ENCODE measurements at regions not wholly inside any gene's neighbourhood (a gene's known extent, or its start where the extent isn't known, plus 50 kb on each side); places are given as distances from the start of the nearest gene placed in this dataset.

- Mint-ChIP-seq H3K36me3 (no peaks in the 10 kb centered on the region), H3K4me3 (no peak overlapping the region), H3K4me1 (no peaks in the 10 kb centered on the region), H3K27me3 (ENCODE audit: low read depth in 3 of 3) (no peaks in the 10 kb centered on the region), H3K27ac (no peak overlapping the region), H3K9me3 (peaks cover 0 to 8% (median 2%) of the 10 kb centered on the region in 7 donors)
- Histone ChIP-seq H3K4me2 (replicated peaks; ENCODE audit: extremely low read depth, low read length, poor library complexity, severe bottlenecking) (no peak overlapping the region), H3K27me3 (ENCODE audit: control insufficient read depth in 2 of 2, insufficient read depth in 2 of 2, low read length in 2 of 2) (no peaks in the 10 kb centered on the region), H3K9ac (ENCODE audit: insufficient read depth, low read length, poor library complexity, severe bottlenecking) (no peak overlapping the region), H3K27ac (ENCODE audit: low read depth in 1 of 2, low read length in 2 of 2) (no peak overlapping the region), H3K4me3 (replicated peaks in 1 of 3; ENCODE audit: low read depth in 2 of 3, low read length in 3 of 3) (no peak overlapping the region), H3K4me1 (ENCODE audit: control insufficient read depth in 1 of 2, insufficient read depth in 2 of 2, low read length in 2 of 2) (no peaks in the 10 kb centered on the region), H4K20me1 (ENCODE audit: insufficient read depth, low read length) (no peaks in the 10 kb centered on the region), H3K79me2 (ENCODE audit: insufficient read depth, low read length) (no peaks in the 10 kb centered on the region), H3K36me3 (replicated peaks in 1 of 2; ENCODE audit: control insufficient read depth in 1 of 2, insufficient read depth in 2 of 2, low read length in 2 of 2) (no peaks in the 10 kb centered on the region), H3K9me3 (replicated peaks in 1 of 2; ENCODE audit: control insufficient read depth in 1 of 2, insufficient read depth in 1 of 2, low read length in 2 of 2) (peaks cover 4% of the 10 kb centered on the region in 2 donors), H2AFZ (ENCODE audit: insufficient read depth, low read depth, low read length, poor library complexity, severe bottlenecking) (no peak overlapping the region)
- DNase-seq, result no peak
- no CpG with 5 or more reads among the region's 3 CpGs for WGBS (ENCODE audit: insufficient coverage)
- intact Hi-C loops (cut with micrococcal nuclease), result no loop called here
- TF ChIP-seq CTCF (IDR thresholded peaks at IDR 0.05), result no peak
Measured at GRCh38 chr18:71443706-71444480, 1100.2 kb downstream of the CBLN2 start.

- WGBS (ENCODE audit: insufficient coverage), result 100% methylated on average over 2 of the region's 3 CpGs
- H3K27ac Mint-ChIP-seq, result no peak overlapping the region
- H3K4me1 Mint-ChIP-seq, result no peaks in the 10 kb centered on the region
Measured at GRCh38 chr18:71442731-71443141, 1101.4 kb downstream of the CBLN2 start.

More at GRCh38 chr18:71442731-71443141, 1101.4 kb downstream of the CBLN2 start:
- H3K4me1 ChIP-seq (ENCODE audit: control insufficient read depth in 1 of 2, insufficient read depth in 2 of 2, low read length in 2 of 2), result no peaks in the 10 kb centered on the region
- no peak overlapping the region for H3K9ac ChIP-seq (ENCODE audit: insufficient read depth, low read length, poor library complexity, severe bottlenecking)
- no peaks in the 10 kb centered on the region for H3K79me2 ChIP-seq (ENCODE audit: insufficient read depth, low read length)
- no peak for TF ChIP-seq CTCF (IDR thresholded peaks at IDR 0.05)
- H3K4me3 Mint-ChIP-seq, result no peak overlapping the region
- no peaks in the 10 kb centered on the region for H3K36me3 ChIP-seq (replicated peaks in 1 of 2; ENCODE audit: control insufficient read depth in 1 of 2, insufficient read depth in 2 of 2, low read length in 2 of 2)
- no peaks in the 10 kb centered on the region for H4K20me1 ChIP-seq (ENCODE audit: insufficient read depth, low read length)
- no peak overlapping the region for H3K4me3 ChIP-seq (replicated peaks in 1 of 3; ENCODE audit: low read depth in 2 of 3, low read length in 3 of 3)
- DNase-seq, result no peak
- intact Hi-C loops (cut with micrococcal nuclease), result no loop called here
- no peak overlapping the region for H2AFZ ChIP-seq (ENCODE audit: insufficient read depth, low read depth, low read length, poor library complexity, severe bottlenecking)
- no peaks in the 10 kb centered on the region for H3K27me3 ChIP-seq (ENCODE audit: control insufficient read depth in 2 of 2, insufficient read depth in 2 of 2, low read length in 2 of 2)
- no peak overlapping the region for H3K4me2 ChIP-seq (replicated peaks; ENCODE audit: extremely low read depth, low read length, poor library complexity, severe bottlenecking)
- H3K27me3 Mint-ChIP-seq (ENCODE audit: low read depth in 3 of 3), result no peaks in the 10 kb centered on the region
- H3K9me3 ChIP-seq (replicated peaks in 1 of 2; ENCODE audit: control insufficient read depth in 1 of 2, insufficient read depth in 1 of 2, low read length in 2 of 2), result peaks cover 4 to 9% of the 10 kb centered on the region in 2 donors
- H3K36me3 Mint-ChIP-seq, result no peaks in the 10 kb centered on the region
- peaks cover 0 to 8% (median 2%) of the 10 kb centered on the region in 7 donors for H3K9me3 Mint-ChIP-seq
- H3K27ac ChIP-seq (ENCODE audit: low read depth in 1 of 2, low read length in 2 of 2), result no peak overlapping the region

Data from CD14-positive monocyte (primary cell).